ES-I3 (cell line): ENCODE measurements at regions not wholly inside any gene's neighbourhood (a gene's known extent, or its start where the extent isn't known, plus 50 kb on each side); places are given as distances from the start of the nearest gene placed in this dataset.

Source experiments
- H3K36me3 ChIP-seq: 2 replicates; pipeline ENCODE4 v1.6.1; 2013; ENCODE audit warnings: mild to moderate bottlenecking, low read length, control low read depth, moderate library complexity; ENCODE audit not compliant: insufficient read depth
- H3K4me1 ChIP-seq: 2 replicates; pipeline ENCODE4 v1.6.1; 2013; ENCODE audit warnings: mild to moderate bottlenecking, control low read depth, low read length; ENCODE audit not compliant: insufficient read depth
- H3K9ac ChIP-seq: 2 replicates; pipeline ENCODE4 v1.6.1; 2013; ENCODE audit warnings: low read depth, mild to moderate bottlenecking, low read length, moderate library complexity
- H3K9me3 ChIP-seq: 2 replicates; pipeline ENCODE4 v1.6.1; 2013; ENCODE audit warnings: mild to moderate bottlenecking, low read length, moderate library complexity; ENCODE audit not compliant: control insufficient read depth, insufficient read depth

DNA sequence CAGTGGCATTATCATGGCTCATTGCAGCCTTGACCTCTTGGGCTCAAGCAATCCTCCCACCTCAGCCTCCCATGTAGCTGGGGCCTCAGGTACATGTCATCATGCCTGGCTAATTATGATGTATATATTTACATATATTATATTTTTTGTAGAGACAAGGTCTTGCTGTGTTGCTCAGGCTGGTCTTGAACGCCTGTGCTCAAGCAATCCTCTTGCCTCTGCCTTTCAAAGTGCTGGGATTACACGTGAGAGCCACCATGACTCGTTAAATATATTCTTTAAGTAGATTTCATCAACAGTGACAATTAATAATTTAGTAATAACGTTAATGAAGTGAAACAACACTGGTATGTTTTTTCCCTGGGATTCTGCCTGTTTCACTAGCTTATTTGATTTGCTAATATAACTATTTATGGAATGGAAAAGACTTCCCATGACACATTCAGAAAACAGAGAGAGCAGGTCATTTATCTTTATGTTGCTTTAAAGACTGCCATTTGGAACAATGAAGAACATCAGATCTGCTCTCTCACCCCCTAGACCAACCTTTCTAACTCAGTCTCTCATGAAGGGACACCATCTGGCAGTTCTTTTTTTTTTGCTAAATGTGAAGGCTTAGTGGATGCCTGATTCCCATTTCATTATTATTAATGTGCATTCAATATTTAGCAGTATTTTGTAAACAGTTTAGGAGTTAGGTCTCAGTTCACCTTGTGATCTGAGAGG, 295.6 kb downstream of the KIF4B start:
- Histone ChIP-seq H3K9me3 (no peaks in the 10 kb centered on the region), H3K4me1 (no peaks in the 10 kb centered on the region), H3K36me3 (no peaks in the 10 kb centered on the region; the same call in 1 of the 2 replicates), H3K9ac (no peak overlapping the region)

DNA sequence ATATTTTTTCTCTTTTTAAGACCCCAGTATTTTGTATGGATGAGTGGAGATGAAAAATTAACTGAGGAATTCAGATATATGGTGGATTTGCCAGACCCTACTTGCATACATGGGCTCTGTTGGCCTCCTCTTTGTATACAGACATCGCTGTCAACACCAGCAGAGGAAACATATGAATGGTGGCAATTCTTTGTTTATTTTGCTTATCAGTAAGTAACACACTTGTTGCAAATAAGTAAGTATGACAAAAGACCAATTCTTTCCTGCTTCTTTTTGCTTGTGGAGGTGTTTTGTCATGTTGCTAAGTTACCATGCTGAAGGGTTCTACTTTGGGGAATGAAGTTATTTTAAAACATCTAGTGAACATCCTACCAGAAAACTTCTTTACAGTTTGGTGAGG, 298.2 kb downstream of the KIF4B start:
- H3K9ac ChIP-seq: no peak overlapping the region
- no peaks in the 10 kb centered on the region; the same call in 1 of the 2 replicates for H3K4me1 ChIP-seq
- H3K9me3 ChIP-seq: no peaks in the 10 kb centered on the region
- H3K36me3 ChIP-seq: no peaks in the 10 kb centered on the region; the same call in 1 of the 2 replicates

GRCh38 chr5:155313518-155313917, 300.0 kb downstream of the KIF4B start:
- H3K36me3 ChIP-seq: no peaks in the 10 kb centered on the region; the same call in 1 of the 2 replicates
- H3K9ac ChIP-seq: no peak overlapping the region
- H3K4me1 ChIP-seq: no peaks in the 10 kb centered on the region; the same call in 1 of the 2 replicates
- H3K9me3 ChIP-seq: no peaks in the 10 kb centered on the region

GRCh38 chr5:155316070-155316714, 302.6 kb downstream of the KIF4B start:
- Histone ChIP-seq H3K9me3 (no peaks in the 10 kb centered on the region), H3K9ac (no peak overlapping the region), H3K4me1 (no peaks in the 10 kb centered on the region; the same call in 1 of the 2 replicates), H3K36me3 (no peaks in the 10 kb centered on the region; the same call in 1 of the 2 replicates)

GRCh38 chr5:155332618-155333017, 319.1 kb downstream of the KIF4B start:
- no peaks in the 10 kb centered on the region for H3K36me3 ChIP-seq
- H3K4me1 ChIP-seq: no peaks in the 10 kb centered on the region
- no peak overlapping the region for H3K9ac ChIP-seq
- H3K9me3 ChIP-seq: no peaks in the 10 kb centered on the region; the same call in 1 of the 2 replicates

DNA sequence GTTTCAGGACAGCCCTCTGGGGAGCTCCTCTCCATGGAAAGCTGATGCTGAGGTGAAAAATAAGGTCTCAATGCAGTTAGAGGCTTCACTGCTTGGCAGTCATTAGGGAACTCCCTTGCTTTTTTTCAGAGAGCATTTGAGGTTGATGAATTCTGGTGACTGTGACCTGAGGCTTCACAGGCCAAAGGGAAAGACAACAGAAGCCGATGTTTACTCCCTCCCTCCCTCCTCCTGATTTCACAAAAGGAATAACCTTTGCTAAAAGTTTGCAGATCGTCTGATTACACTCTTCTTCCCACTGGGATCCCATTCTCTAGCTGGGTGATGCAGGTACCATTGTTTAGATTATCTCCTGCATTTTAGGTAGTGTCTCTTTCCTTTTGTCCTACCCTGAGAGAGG, 329.4 kb downstream of the KIF4B start:
- Histone ChIP-seq H3K36me3 (no peaks in the 10 kb centered on the region), H3K9ac (no peak overlapping the region)

DNA sequence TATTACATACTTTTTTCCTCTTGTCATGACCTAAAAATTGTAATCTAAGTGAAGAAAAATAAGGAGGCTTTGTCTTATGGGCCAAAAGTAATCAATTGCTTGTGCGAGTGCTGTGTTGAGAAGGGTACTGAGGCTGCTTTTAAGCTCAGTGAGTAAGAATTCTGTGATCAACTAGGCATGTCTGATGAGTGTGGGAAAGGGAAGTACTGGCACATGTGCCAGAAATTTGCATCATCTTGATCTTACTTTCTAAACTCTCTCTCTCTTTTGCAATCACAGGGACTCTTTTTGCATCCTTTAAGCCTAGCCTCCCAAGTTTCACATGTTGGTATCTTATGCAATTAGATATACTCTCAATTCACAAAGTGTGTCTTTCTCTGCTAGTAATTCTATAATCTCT, 329.9 kb downstream of the KIF4B start:
- H3K36me3 ChIP-seq: no peaks in the 10 kb centered on the region

More for the DNA sequence above, 329.4 kb downstream of the KIF4B start:
- no peaks in the 10 kb centered on the region for H3K4me1 ChIP-seq
- peaks cover 3% of the 10 kb centered on the region; the same call in 1 of the 2 replicates for H3K9me3 ChIP-seq

GRCh38 chr5:155353231-155353630, 339.7 kb downstream of the KIF4B start:
- H3K9me3 ChIP-seq: 0 out of 2 replicates have a peak, but pooled peaks cover 2% of the 10 kb centered on the region
- no peaks in the 10 kb centered on the region for H3K36me3 ChIP-seq
- H3K9ac ChIP-seq: no peak overlapping the region
- H3K4me1 ChIP-seq: no peaks in the 10 kb centered on the region

More for the DNA sequence above, 329.9 kb downstream of the KIF4B start:
- Histone ChIP-seq H3K9me3 (peaks cover 3% of the 10 kb centered on the region; the same call in 1 of the 2 replicates), H3K9ac (no peak overlapping the region), H3K4me1 (no peaks in the 10 kb centered on the region)

DNA sequence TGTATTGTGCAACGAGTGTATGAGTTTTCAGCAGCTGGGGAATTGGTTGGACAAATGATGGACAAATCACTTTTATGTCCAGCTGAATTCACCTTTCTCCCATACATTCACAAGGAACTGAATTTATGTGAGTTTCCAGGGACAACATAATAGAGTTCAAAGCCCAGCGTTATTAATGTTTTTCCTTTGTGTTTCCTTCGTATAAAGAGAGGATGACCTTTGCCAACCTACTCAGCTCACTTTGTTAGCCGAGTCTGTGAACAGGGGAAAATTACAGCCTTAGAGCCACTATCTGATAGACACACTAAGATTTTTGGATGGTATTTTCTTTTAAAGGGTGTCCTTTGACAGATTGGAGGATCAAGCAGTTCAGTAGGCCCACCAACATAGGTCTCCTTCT, 352.5 kb downstream of the KIF4B start:
- Histone ChIP-seq H3K9me3 (no peaks in the 10 kb centered on the region), H3K9ac (no peak overlapping the region), H3K36me3 (no peaks in the 10 kb centered on the region), H3K4me1 (no peaks in the 10 kb centered on the region)

- no peaks in the 10 kb centered on the region for H3K9me3 ChIP-seq
- no peaks in the 10 kb centered on the region for H3K36me3 ChIP-seq
- H3K4me1 ChIP-seq: no peaks in the 10 kb centered on the region
- H3K9ac ChIP-seq: no peak overlapping the region
These were observed 354.3 kb downstream of the KIF4B start for GRCh38 chr5:155367841-155368240.

DNA sequence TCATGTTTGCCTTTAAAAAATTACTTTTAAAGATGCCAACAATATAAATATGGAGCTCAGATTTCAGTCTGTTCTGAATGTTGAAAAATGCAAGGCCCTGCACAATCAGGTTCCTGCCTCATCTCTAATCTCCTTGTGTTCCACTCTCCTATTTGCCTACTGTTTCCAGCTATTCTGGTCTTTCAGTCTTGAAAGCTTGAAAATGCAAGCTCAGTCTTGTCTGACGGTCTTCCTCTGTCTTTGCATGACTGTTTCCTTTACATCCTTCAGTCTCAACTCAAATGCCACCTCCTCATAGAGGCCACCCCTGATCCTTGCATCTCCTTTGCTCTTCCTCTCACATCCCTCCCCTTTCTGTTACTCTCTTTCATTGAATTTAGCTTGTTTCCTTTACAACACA, 354.9 kb downstream of the KIF4B start:
- Histone ChIP-seq H3K9me3 (no peaks in the 10 kb centered on the region), H3K9ac (no peak overlapping the region), H3K4me1 (no peaks in the 10 kb centered on the region), H3K36me3 (no peaks in the 10 kb centered on the region)

- Histone ChIP-seq H3K4me1 (peaks cover 7% of the 10 kb centered on the region; the same call in 1 of the 2 replicates), H3K9ac (no peak overlapping the region), H3K9me3 (no peaks in the 10 kb centered on the region), H3K36me3 (no peaks in the 10 kb centered on the region)
These were observed 366.9 kb downstream of the KIF4B start for GRCh38 chr5:155380480-155380879.

DNA sequence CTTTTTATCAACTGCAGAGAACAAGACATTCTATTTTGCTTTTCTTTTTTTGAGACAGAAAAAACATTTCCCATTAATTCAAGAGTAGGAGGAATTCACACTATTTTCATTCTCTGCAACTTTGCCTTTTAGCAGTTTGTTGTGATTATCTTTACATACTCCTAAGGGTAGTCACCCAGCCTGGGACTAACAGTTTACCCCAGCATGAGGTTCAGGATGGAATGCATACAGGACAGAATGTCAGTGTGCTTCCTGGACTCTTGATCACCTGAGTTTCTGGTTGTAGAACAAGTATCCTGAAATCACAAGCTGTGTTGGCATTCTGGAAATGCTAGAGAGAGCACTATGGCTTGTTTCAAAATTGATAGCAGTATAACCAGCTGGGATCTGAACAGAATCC, 368.1 kb downstream of the KIF4B start:
- Histone ChIP-seq H3K9me3 (no peaks in the 10 kb centered on the region), H3K9ac (no peak overlapping the region), H3K36me3 (no peaks in the 10 kb centered on the region), H3K4me1 (peaks cover 7% of the 10 kb centered on the region; the same call in 1 of the 2 replicates)

- Histone ChIP-seq H3K36me3 (no peaks in the 10 kb centered on the region), H3K9me3 (no peaks in the 10 kb centered on the region; the same call in 1 of the 2 replicates), H3K9ac (no peak overlapping the region), H3K4me1 (no peaks in the 10 kb centered on the region)
These were observed 375.9 kb downstream of the KIF4B start for GRCh38 chr5:155389498-155389897.

DNA sequence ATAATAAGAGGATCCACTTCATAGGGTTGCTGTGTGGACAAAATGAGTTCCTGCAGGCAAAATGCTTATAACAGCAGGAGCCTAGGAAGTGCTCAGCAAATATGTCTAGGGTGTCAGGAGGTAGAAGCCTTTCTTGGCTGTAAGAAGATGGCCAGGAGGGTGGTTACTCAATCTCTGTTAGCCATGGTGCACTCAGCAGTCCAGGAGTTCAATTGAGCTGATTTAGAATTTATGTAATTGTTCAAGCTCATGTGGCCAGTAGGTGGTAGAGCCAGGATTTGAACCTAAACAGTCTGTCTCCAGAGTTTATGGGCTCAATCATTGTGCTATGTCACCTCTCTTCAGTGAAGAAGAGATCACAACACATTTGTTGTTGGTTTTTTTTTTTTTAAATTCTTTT, 381.2 kb downstream of the KIF4B start:
- no peaks in the 10 kb centered on the region for H3K4me1 ChIP-seq
- H3K9me3 ChIP-seq: no peaks in the 10 kb centered on the region
- H3K36me3 ChIP-seq: no peaks in the 10 kb centered on the region
- H3K9ac ChIP-seq: no peak overlapping the region
